ENCODE measurements at regions not wholly inside any gene's neighbourhood (a gene's known extent, or its start where the extent isn't known, plus 50 kb on each side); places are given as distances from the start of the nearest gene placed in this dataset.

DNA sequence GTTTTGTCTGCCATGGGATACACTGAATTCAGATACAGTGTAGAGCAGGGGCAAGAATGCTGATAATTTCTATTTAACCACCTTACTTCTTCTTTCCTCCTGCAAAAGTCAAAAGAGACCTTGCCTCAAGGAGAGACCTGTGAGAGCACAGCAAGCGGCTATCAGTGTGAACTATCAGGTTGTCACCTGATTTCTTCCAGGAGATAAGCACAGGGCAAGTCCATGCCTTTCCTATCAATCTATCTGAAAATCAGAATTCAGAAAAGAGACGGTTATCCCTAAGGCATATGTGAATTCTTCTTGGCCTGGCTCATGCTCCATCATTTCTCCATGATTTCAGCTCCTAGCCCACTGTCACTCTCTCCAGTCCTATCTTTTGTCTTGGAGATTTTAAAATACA lies 128.9 kb upstream of the CCND2 start:
- TF ChIP-seq, protein P1, sequence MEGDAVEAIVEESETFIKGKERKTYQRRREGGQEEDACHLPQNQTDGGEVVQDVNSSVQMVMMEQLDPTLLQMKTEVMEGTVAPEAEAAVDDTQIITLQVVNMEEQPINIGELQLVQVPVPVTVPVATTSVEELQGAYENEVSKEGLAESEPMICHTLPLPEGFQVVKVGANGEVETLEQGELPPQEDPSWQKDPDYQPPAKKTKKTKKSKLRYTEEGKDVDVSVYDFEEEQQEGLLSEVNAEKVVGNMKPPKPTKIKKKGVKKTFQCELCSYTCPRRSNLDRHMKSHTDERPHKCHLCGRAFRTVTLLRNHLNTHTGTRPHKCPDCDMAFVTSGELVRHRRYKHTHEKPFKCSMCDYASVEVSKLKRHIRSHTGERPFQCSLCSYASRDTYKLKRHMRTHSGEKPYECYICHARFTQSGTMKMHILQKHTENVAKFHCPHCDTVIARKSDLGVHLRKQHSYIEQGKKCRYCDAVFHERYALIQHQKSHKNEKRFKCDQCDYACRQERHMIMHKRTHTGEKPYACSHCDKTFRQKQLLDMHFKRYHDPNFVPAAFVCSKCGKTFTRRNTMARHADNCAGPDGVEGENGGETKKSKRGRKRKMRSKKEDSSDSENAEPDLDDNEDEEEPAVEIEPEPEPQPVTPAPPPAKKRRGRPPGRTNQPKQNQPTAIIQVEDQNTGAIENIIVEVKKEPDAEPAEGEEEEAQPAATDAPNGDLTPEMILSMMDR (IDR thresholded peaks at IDR 0.05; ENCODE audit: insufficient read depth, low read length, poor library complexity, severe bottlenecking), result no peak
- TF ChIP-seq EZH2phosphoT487 (conservative IDR thresholded peaks at IDR 0.05; ENCODE audit: low read length), result no peak

Measured in SU-DHL-6 (cell line).